Right cardiac atrium (tissue), 5 donors: ENCODE measurements at regions not wholly inside any gene's neighbourhood (a gene's known extent, or its start where the extent isn't known, plus 50 kb on each side); places are given as distances from the start of the nearest gene placed in this dataset.

Experiments
- ATAC-seq, 2 donors: fragments of 200-7000 bp; cut with Tn5 transposase; one replicate each; pipeline versions ENCODE4 v1.8.0 to v1.9.1; 2020; ENCODE audit warnings: moderate library complexity in 2 of 2, mild to moderate bottlenecking in 1 of 2
- DNase-seq, 3 donors: peaks; one replicate each; pipeline ENCODE4 v3.0.0-alpha.2; 2020
- H3K27ac ChIP-seq: one replicate; pipeline ENCODE4 v1.5.1; 2013; ENCODE audit warnings: mild to moderate bottlenecking, low read length, control low read depth, moderate library complexity
- H3K27me3 ChIP-seq: one replicate; pipeline ENCODE4 v1.6.1; 2013; ENCODE audit not compliant: control insufficient read depth, insufficient read depth
- H3K4me1 ChIP-seq: one replicate; pipeline ENCODE4 v1.6.1; 2013; ENCODE audit warnings: low read length; ENCODE audit not compliant: control insufficient read depth, insufficient read depth
- H3K4me3 ChIP-seq: one replicate; pipeline ENCODE4 v1.5.1; 2013; ENCODE audit warnings: low read length, control low read depth
- H3K9me3 ChIP-seq: one replicate; pipeline ENCODE4 v1.6.1; 2013; ENCODE audit warnings: low read length; ENCODE audit not compliant: control insufficient read depth
- WGBS: extraction: QIAGEN DNeasy Blood & Tissue Kit; methylation state at CpG from one replicate; pipeline ENCODE4 v1.1.7; 2013; 5-methylcytosine and 5-hydroxymethylcytosine counted together
- intact Hi-C, 4 donors: fragments of 100-400 bp; cut with DNase I; formaldehyde crosslinking; loops; one replicate each; pipeline versions ENCODE4 v1.11.0 to v1.14.0; 2022 to 2023
- donor health status: healthy with polysubstance abuse.
- donor health status: DM: no; HTN: yes; CAD: no.
- donor health status: DM: no; HTN: no; CAD: no.
- donor health status: DM: no; HTN: yes; CAD: no; lungs with severe emphysema.
- donor health status: DM: yes; HTN: yes; CAD: no.

- intact Hi-C loops, result no loop called here
- DNase-seq (no peak), ATAC-seq (no peak)
- WGBS, result 78% methylated on average over 8 of the region's 8 CpGs
- Histone ChIP-seq H3K4me1 (no peaks in the 10 kb centered on the region), H3K27ac (no peak overlapping the region), H3K4me3 (no peak overlapping the region), H3K27me3 (no peaks in the 10 kb centered on the region), H3K9me3 (no peaks in the 10 kb centered on the region)
These were observed 711.4 kb downstream of the DIAPH3 start for GRCh38 chr13:59452189-59452890.

GRCh38 chr13:59458908-59459579, 704.7 kb downstream of the DIAPH3 start:
- H3K9me3 ChIP-seq, result no peaks in the 10 kb centered on the region
- WGBS, result 28% methylated on average over 9 of the region's 9 CpGs
- H3K4me3 ChIP-seq, result no peak overlapping the region
- intact Hi-C loops, result no loop called here
- ATAC-seq (peak; percentile 84 to 96), DNase-seq (peak; percentile 41 to 62 (median 59))
- peaks cover 3% of the 10 kb centered on the region for H3K4me1 ChIP-seq
- H3K27me3 ChIP-seq, result no peaks in the 10 kb centered on the region
- H3K27ac ChIP-seq, result peak overlapping the region; percentile 94

DNA sequence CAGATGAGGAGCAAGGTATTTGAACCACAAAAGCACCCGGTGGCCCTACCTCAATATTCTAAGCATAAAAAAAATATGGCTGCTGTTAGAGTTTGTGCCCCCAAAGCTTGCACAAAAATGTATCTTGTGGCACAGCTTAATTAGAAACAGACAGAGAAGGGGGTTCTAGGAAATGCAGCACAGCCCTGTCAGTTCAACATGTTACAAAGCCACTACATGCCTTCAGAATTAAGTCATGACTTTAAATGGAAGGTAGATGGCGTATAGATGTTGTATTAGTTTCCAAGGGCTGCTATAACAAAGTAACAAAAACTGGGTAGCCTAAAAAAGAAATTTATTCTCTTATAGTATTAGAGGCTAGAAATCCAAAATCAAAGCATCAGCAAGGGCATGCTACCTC, 703.8 kb downstream of the DIAPH3 start:
- 94% methylated on average over 2 of the region's 2 CpGs for WGBS
- no peaks in the 10 kb centered on the region for H3K9me3 ChIP-seq
- ATAC-seq (no peak), DNase-seq (no peak)
- H3K4me1 ChIP-seq, result peaks cover 3% of the 10 kb centered on the region
- no peak overlapping the region for H3K4me3 ChIP-seq
- intact Hi-C loops, result no loop called here
- no peaks in the 10 kb centered on the region for H3K27me3 ChIP-seq
- H3K27ac ChIP-seq, result peak overlapping the region; percentile 52

GRCh38 chr13:59461411-59461810, 702.3 kb downstream of the DIAPH3 start:
- H3K9me3 ChIP-seq, result no peaks in the 10 kb centered on the region
- H3K27me3 ChIP-seq, result no peaks in the 10 kb centered on the region
- H3K4me3 ChIP-seq, result no peak overlapping the region
- 77% methylated on average over 3 of the region's 3 CpGs for WGBS
- ATAC-seq (peak; percentile 52 to 77), DNase-seq (no peak)
- peaks cover 3% of the 10 kb centered on the region for H3K4me1 ChIP-seq
- no peak overlapping the region for H3K27ac ChIP-seq
- intact Hi-C loops, result no loop called here

DNA sequence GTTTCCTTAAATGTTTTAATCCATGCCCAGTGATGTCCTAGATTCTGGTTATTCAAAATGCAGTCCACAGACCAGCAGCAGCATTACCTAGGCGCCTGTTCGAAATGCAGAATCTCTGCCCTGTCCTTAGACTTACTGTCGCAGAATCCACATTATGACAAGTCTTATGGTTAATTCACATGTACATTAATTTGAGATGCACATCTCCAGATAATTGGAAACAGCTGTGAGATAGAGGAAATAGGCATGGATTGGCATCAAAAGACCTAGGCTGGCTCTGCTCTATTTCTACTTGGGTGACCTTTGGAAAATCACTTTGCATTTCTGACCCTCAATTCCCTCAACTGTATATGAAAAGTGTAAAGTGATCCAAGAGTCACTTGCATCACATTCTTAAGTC, 700.7 kb downstream of the DIAPH3 start:
- no peak overlapping the region for H3K27ac ChIP-seq
- DNase-seq, result no peak
- intact Hi-C loops, result no loop called here
- no peak for ATAC-seq
- H3K9me3 ChIP-seq, result no peaks in the 10 kb centered on the region
- no peaks in the 10 kb centered on the region for H3K27me3 ChIP-seq
- H3K4me3 ChIP-seq, result no peak overlapping the region
- peaks cover 3% of the 10 kb centered on the region for H3K4me1 ChIP-seq
- 96% methylated on average over 3 of the region's 3 CpGs for WGBS

DNA sequence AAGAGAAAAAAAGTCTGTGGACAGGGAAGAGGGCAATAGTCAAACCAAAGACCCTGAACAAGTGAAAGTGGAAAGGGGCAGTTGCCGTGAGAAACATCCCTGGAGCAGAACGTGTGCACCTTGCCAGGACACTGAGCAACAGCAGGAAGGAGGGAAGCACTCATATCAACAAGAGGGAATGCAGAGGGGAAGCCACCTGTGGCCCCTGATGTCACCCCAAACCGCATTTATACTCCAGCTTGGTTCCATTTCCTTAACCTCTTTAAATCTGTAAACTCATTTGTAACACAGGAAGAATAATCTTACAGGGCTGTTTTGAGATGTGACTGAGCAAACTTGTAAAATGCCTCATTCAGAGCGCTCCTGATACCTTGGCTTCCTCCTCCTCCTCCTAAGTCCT, 698.8 kb downstream of the DIAPH3 start:
- H3K4me3 ChIP-seq, result no peak overlapping the region
- no peaks in the 10 kb centered on the region for H3K4me1 ChIP-seq
- DNase-seq (no peak), ATAC-seq (no peak)
- 73% methylated on average over 4 of the region's 4 CpGs for WGBS
- no peak overlapping the region for H3K27ac ChIP-seq
- H3K27me3 ChIP-seq, result no peaks in the 10 kb centered on the region
- intact Hi-C loops, result no loop called here
- no peaks in the 10 kb centered on the region for H3K9me3 ChIP-seq

GRCh38 chr13:59468396-59468795, 695.3 kb downstream of the DIAPH3 start:
- Histone ChIP-seq H3K27ac (no peak overlapping the region), H3K27me3 (no peaks in the 10 kb centered on the region), H3K4me1 (no peaks in the 10 kb centered on the region), H3K4me3 (no peak overlapping the region), H3K9me3 (no peaks in the 10 kb centered on the region)
- 89% methylated on average over 2 of the region's 2 CpGs for WGBS
- intact Hi-C loops, result no loop called here
- DNase-seq, result no peak
- no peak for ATAC-seq

- Histone ChIP-seq H3K9me3 (no peaks in the 10 kb centered on the region), H3K27me3 (no peaks in the 10 kb centered on the region), H3K27ac (no peak overlapping the region), H3K4me3 (no peak overlapping the region), H3K4me1 (no peaks in the 10 kb centered on the region)
- DNase-seq (no peak), ATAC-seq (no peak)
- WGBS, result 39% methylated on average over 1 of the region's 1 CpG
- intact Hi-C loops, result no loop called here
These were observed 692.6 kb downstream of the DIAPH3 start for GRCh38 chr13:59471106-59471505.

GRCh38 chr13:59472134-59472533, 691.6 kb downstream of the DIAPH3 start:
- peaks cover 2% of the 10 kb centered on the region for H3K4me1 ChIP-seq
- H3K9me3 ChIP-seq, result no peaks in the 10 kb centered on the region
- no peak overlapping the region for H3K27ac ChIP-seq
- ATAC-seq (no peak), DNase-seq (no peak)
- H3K4me3 ChIP-seq, result no peak overlapping the region
- intact Hi-C loops, result no loop called here
- H3K27me3 ChIP-seq, result no peaks in the 10 kb centered on the region

- H3K27ac ChIP-seq, result no peak overlapping the region
- H3K27me3 ChIP-seq, result no peaks in the 10 kb centered on the region
- H3K9me3 ChIP-seq, result no peaks in the 10 kb centered on the region
- no peak for ATAC-seq
- WGBS, result 82% methylated on average over 1 of the region's 1 CpG
- no peak for DNase-seq
- no peak overlapping the region for H3K4me3 ChIP-seq
- intact Hi-C loops, result no loop called here
- peaks cover 2% of the 10 kb centered on the region for H3K4me1 ChIP-seq
These were observed 689.0 kb downstream of the DIAPH3 start for GRCh38 chr13:59474696-59475095.

DNA sequence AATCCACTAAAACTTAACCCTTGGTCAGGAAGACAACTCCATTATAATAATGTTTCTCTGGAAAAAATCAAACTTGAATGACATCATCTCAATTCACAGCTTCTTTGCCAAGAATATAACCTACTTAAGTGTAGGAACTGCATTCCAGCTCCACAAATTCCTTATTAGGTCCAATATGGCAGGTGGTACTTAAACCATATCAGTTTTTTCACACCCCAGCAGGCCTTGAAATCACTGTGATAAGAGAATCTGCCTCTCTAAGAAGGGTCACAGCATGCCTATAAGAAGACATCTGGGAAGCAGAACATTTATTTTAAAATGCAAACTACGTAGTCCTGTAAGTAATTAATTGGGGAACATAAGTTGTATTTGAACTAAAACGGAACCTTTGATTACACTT, 687.8 kb downstream of the DIAPH3 start:
- no peak overlapping the region for H3K4me3 ChIP-seq
- DNase-seq (no peak), ATAC-seq (no peak)
- H3K4me1 ChIP-seq, result peaks cover 2% of the 10 kb centered on the region
- H3K27me3 ChIP-seq, result no peaks in the 10 kb centered on the region
- H3K27ac ChIP-seq, result no peak overlapping the region
- intact Hi-C loops, result no loop called here
- no peaks in the 10 kb centered on the region for H3K9me3 ChIP-seq
- WGBS, result 63% methylated on average over 2 of the region's 2 CpGs
